ENCODE measurements at regions not wholly inside any gene's neighbourhood (a gene's known extent, or its start where the extent isn't known, plus 50 kb on each side); places are given as distances from the start of the nearest gene placed in this dataset.

DNA sequence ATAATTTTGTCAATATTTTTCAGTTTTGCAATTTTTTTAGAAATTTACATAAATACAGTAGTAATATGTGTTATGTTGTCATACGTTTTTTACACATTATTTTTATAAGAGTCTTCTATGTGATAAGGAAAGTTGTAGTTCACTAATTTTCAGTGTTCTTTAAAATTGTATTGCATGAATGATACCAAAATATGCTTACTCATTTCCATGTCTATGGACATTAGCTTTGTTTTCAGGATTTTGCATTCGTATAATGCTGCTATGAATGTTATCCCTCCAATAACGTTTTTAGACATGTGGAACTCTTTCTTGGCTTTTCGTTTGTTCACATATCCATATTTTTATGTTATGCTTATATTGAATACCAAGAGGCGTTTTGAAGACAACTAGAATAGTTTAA lies 260.0 kb downstream of the ARL4A start:
- DNase-seq, result no peak

DNA sequence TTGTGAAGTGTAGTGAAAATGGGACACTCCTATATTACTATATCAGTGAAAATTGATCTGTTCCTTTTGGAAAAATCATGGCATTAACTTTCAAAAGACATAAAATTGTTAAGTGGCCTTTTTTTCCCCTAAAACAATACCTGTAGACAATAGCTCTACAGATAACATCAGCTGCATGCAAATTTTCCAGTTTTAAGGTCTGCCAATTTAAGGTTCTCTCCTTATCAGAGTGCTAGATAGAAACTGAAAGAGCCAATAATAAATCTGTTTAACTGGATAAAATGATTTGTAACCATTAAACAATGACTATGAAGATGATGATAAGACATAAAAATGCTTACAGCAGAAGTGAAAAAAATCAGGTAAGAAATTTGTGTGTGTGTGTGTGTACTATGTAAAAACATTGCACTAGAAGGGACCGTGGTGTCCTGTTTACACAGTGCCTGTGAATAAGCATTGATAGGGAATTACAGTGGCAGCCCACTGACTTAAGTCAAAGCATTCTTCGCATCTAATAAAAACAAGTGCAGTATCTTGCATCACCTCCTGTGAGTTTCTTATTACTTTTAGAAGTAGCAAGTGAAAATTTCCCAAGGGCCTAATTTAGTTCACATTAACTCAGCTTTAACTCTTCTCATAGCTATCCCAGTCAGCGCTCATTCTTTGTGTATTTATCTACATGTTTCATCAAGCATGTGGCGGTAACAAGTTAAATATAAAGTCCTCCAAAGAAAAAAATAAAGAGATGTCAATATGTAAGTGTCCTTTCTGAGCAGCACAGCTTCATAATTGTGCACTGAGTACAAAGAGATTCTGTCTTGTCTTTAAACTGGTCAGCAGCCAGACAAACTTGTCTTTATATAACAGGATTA lies 261.9 kb downstream of the ARL4A start:
- DNase-seq, result no peak

DNA sequence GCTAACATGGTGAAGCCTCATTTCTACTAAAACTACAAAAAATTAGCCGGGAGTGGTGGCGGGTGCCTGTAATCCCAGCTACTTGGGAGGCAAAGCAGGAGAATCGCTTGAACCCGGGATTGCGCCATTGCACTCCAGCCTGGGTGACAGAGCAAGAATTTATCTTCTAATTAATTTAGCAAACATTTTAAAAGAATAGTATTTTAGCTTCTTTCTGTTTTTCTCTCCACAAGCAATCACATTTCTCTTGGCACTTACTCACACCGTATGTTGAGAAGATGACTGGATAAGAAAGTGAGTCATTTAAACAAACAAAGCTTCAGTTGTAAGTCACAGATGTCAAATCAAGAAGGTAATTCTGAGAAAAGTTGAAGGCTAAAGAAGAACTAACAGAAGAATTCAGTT lies 264.0 kb downstream of the ARL4A start:
- DNase-seq, result no peak

DNA sequence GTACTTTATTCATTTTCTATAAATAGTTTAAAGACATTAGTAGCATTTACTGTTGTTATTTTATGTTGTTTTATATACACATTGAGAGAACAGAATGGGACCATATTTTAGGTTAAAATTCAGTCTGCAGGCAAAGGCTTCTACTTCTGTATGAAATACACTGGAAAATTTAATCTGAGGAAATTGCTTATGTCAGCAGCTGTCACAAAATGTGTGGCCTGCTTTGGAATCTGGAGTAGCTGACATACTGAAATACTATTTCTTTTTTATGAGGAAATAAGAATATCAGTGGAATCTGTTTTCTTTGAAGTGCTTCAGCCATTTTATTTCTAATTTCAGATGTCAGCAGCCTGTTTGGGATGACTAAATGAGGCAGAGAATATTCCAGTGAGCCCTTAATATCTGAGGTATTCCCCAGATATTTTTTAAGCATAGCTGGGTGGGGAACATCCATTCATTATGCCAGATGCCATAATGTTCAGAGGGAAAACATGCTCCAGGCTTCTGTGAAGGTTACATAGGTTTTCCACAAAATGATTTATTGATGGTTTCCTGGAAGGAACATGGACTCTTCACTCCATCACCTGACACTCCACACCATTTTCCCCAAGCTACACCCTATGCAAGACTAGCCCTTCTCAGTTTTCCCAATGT lies 267.1 kb downstream of the ARL4A start:
- no peak for DNase-seq

DNA sequence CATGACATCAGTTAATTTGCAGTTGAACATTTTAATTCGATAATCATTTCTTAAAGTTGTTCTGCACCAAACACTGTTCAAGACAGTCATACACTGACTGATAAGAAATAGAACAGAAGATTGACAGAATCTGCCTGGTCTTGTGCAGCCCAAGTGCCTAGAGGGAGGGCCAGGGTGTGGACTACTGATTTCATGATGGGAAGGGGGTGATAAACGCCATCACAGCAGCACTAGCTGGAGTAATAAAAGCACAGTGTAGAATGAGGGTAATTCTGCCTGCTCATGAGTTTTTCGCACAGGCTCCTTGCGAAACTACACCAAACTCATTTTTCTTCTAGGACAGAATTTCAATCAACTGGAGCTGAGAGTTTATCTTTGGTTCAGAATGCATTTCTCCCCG lies 270.1 kb downstream of the ARL4A start:
- DNase-seq, result no peak

DNA sequence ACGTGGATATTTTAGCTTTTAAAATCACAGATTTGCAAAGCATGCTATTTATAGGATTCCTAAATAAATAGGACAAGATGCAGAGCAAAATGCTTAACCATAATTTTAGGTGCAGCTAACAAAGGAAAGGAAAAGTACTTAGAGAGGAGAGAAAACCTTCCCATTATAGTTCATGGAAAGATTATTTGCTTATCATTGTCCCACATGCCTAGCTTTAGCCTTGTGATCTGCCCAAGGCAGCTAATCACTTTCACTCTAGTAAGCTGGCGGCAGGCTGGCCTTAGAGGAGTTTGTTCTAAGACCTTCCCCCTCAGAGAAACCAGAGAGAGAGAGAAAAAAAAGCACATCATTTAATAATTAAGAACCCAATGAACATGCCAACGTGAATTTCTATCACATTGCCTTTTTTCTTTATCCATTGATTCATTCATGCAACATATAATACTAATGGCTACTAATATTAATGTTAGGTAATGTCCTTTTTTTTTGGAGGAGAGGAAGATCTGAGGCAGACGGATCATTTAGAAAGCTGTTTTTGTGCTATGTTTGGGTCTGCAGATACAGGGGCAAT lies 274.6 kb downstream of the ARL4A start:
- DNase-seq, result no peak

DNA sequence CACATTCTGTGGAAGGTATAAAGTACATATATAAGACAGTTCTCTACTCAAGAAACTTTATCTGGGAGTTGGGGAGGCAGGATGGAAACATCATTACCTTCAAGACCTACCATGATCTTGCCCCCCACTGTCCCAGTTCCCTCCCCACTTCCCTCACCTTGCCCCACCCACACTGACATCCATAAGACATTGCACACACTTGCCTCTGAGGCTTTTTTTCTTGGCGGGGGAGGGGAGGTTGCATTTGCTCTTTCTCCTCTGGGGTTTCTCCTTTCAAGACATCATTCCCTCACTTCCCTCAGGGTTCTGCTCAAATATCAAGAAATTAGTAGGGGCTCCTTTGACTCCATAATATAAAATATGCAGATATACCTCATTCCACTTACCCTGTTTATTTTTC lies 276.0 kb downstream of the ARL4A start:
- no peak for DNase-seq

DNA sequence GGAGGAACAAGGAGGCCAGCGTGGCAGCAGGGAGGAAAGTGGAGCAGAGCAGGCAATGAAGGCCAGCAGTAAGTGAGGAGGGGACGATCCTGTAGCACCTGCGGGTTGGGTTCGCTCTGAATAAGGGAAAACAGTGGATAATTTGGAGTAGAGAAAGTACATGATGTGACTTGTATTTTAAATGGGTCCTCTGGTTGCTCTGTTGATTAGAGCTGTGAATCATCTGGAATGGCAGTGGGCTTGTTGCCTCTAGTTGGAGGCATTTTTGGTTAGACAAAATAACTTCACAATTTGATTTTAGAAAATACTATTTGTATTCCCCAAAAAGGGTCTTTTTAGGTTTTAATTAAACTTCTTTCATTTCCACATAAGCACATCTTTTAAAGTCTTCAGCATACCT lies 277.4 kb downstream of the ARL4A start:
- DNase-seq, result no peak

DNA sequence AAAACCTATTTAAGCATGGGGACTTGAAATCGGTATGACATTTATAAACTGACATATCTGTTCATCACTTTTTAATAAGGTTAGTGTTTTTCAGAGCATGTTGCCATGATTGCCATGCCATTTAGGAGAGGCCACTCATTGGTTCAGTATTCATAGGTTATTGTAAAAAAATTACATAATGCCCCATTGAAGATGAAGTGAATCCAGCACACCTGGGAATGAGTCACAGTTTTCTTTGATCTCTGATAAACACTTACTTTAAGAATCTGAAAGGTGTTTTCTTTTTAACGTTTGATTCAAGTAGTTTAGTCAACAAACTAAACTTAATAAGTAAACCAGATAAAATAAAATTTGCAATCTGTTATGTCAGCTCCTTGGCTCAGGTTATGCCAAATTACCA lies 278.3 kb downstream of the ARL4A start:
- DNase-seq, result no peak

DNA sequence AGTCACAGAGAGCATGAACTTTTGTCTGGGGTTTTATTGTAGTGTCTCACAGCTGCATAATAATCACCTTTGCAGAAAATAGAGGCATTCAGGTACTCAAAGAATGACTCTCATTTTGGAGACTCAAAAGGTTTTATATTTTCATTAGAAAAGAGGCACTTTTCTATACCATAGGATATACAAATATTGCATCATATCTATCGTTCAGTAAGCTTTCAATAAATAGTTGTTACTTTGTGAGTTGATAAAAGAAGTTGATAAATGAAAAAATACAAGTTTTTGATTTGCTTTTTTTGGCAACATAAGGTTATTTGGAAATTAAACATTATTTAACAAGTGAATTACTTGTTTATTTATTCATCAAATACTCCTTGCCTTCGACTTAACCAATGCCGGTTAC lies 279.9 kb downstream of the ARL4A start:
- DNase-seq, result no peak

DNA sequence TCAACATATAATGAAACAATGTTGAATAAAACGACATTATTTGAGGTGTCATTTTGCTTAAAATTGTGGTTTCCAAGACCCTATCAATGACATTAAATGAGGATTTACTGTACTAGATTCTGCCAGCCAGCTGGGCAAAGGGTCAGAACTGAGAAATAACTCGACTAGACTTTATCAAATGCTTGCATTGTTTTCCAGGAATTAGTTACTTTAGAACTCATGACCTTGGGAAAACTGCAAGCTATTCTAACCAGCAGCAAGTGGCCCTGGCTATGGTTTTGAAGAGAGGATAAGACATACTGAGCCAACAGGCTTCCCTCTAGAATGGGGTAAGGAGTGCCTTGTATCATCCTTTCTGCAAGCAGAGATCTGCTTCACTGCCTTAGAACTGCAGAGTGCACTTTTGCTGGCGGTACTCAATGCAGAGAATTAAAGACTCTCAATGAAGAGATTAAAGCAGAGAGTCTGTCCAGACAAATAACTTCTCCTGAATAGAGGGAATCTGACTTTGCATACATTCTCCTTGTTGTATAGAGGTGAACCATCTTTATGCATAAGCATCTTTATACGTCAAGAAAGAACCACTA lies 281.5 kb downstream of the ARL4A start:
- no peak for DNase-seq

DNA sequence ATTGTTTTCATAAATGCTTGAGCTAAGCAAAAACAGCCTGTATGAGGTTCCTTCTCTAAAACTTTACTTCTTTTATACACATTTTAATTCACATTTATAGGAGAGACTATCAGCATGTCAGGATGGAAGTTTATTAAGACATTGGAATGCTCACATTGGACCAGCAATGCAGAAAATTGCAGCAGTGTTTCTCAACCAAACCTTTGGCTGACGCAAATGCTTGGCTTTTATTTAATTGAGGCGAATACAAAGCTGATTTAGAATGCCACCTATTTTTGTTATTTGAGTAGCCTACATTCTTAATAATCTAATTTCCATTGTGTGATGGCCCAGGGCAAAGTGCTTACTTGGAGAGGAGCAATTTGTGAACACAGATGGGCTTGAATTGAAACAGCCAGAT lies 283.2 kb downstream of the ARL4A start:
- no peak for DNase-seq

DNA sequence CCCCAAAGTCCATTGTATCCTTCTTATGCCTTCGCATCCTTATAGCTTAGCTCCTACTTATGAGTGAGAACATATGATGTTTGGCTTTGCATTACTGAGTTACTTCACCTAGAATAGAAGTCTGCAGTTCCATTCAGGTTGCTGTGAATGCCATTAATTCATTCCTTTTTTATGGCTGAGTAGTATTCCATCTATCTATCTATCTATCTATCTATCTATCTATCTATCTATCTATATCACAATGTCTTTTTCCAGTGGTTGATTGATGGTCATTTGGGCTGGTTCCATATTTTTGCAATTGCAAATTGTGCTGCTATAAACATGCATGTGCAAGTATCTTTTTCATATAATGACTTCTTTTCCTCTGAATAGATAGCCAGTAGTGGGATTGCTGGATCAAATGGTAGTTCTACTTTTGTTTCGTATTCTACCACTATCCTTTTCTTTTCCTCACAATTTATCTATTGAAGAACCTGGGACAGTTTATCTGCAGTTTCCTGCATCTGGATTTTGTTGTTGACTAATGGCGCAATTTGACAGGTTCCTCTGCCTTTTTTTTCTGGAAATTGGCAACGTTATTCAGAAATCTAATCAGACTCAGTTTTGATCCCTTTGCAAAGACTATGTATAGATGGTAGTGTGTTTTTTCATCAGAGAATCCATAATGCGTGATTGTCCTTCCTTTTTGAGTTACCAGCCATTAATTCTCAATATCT lies 287.2 kb downstream of the ARL4A start:
- DNase-seq, result no peak

DNA sequence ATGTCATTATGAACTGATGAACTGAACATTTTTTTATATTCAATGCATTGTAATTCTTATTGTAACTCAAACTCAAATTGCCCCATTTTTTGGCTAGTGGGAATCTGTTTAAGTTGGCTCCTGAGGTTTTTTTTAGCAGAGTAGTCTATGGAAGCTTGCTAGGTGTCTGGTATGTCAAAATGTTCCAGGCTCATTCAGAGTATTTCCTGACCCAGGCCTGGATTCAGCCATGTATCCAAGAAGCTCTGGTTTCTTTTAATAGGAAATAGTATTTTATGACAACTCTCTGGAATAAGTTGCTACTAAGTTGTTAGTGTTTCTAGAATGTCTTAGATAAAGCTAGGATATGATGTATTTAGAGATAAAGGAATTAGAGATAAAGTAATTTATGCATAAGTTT lies 288.0 kb downstream of the ARL4A start:
- no peak for DNase-seq

DNA sequence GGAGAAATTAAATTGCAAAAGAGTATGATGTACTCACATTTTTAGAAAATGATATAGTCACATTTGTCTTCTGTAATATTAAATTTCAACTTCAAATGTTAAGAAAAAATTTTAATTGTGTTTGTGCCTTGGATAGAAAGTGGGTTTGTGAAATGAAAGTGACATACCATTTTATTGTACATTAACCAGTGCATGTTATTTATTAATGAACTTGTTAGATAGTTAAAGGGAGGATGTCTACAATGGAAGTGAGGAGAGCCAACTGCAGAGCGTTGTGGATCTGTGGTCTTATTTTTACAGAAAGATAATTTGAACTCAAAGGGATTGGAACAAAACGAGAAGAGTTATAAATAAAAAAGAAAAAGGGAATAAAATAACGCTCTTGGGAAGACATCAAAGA lies 291.7 kb downstream of the ARL4A start:
- no peak for DNase-seq

DNA sequence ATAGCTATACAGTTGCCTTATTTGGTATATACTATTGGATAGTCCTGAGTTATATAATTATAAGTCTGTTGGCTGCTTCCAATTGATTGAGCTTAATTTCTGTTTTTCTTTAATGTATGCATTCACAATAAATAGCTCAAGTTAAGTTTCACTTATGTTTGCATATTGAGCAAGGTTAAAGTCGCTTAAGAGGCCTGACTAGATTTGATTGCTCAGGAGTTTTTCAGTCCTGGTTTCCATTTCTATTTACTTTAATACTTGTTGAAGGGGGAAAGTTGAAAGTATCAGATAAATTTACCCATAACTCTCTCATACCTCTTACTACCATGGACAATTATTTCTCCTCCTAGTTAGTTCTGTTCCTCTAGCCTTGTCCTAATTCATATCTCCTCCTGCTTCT lies 294.7 kb downstream of the ARL4A start:
- DNase-seq, result no peak

DNA sequence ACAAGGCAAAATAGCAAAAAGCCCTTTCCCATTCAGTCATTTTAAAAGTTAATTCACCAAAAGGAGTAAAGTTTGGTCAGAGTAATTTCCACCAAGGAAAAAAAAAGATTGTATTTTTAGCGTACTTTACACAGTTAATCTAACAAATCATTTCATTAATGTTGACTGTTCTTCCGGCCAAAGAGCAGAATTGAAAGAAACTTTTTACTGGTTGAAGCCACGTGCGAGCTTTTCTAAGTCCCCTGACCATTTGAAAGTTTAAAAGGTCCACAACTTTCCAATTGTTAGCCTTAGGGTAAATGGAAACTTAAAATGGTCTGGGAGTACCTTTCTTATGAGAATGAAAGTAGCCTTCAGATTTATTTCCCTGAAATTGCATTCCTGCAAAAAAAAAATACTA lies 296.7 kb downstream of the ARL4A start:
- no peak for DNase-seq

DNA sequence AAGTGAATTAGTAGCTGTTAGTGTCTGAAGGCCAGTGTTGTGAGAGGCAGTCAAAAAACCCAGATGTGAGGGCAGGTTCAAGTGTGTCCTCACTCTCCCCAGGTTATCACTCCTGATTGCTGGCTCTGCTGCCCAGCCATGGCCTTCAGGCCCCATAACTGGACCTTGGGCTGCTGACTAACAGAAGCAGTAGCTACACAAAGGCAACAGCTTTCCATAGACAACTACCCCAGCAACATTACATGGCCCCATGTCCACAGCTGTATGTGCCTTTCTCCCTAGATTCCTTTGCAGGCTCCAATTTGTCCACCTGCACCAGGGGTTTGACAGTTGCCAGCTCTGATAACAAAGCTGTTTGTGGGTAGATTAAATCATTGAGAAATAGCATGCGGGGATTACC lies 297.8 kb downstream of the ARL4A start:
- no peak for DNase-seq

DNA sequence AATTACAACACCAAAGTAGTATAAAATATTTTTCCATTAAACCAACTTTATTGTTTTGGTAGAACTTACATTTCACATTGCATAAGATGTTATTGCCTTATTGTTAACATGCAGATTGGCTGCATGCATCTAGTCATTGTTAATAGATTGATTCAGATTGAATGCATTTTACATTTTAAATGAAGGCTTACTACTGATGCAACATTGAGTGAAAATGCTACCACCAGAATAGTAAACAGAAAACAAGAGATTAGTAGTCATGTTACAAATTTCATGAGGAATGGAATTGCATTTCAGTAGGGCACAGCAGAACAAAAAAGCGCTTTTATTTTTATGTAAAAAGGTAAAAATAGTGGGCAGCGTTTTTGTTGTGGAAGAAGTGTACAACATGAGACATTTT lies 298.3 kb downstream of the ARL4A start:
- no peak for DNase-seq

DNA sequence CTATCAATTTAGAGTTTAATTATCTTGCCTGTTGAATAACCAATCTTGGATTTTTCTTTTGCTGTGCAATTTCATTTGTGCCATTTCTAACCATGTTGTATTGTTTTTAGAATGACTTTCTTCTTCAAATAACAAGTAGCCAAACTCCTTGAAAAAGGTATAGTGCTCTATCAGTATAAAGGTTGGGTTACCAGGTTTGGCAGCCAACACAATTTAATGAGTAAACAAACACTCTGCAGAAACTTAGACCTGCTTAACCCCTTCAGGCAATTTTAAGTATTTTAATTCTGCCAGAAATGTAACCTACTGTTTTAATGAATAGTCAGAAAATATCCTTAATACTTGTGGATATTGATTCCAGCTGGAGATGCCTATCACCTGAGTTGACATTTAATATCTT lies 299.8 kb downstream of the ARL4A start:
- DNase-seq, result no peak

DNA sequence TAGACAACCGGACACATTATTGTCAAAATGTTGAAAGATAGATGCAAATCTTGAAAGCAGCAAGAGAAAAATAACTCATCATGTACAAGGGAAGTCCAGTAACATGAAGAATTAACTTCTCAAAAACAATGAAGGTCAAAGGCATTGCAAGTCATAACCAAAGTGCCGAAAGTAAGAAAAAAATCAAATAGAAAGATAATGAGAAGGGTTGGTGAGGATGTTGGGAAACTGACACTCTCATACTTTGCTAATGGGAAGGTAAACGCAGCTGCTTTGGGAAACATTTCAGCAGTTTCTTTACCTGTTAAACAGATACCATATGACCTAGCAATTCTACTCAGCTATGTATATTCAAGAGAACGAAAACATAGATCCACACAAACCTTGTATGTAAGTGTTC lies 303.0 kb downstream of the ARL4A start:
- no peak for DNase-seq

DNA sequence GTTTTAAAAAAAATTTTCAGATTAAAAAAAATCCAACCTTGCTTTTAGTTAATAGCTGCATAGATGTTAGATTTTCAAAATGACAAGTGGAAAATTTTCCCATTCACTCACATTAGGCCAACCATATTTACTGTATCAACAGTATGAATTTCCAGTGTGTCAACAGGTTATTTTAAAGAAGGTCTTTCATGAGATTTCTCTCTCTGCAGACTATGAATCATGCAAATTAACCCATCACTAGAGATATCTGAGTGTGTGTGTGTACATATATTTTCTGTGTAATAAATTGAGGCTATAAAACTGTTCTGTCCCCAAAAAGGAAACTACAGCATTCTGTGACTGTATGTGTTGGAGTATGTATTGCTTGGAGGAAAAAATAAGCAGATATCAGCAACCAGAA lies 305.6 kb downstream of the ARL4A start:
- no peak for DNase-seq

DNA sequence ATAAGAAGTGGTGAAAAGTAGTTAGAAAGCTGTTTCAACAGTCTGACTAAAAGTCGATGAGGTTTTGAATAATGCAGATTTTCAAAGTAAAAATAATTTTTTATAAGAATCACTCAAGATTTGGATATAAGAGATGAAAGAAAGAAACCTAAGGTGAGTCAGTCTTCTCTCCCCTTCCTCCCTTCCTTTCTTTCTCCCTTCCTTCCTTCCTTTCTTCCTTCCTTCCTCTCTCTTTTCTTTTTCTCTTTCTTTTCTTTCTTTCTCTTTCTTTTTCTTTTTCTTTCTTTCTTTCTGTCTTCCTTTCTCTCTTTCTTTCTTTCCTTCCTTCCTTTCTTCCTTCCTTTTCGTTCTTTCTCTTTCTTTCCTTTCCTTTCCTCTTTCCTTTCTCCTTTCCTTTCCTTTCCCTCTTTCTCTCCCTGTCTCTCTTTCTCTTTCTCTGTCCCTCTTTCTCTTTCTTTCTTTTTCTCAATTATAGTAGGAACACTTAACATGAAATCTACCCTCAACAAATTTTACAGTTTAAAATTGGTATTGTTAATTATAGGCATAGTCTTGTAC lies 308.6 kb downstream of the ARL4A start:
- no peak for DNase-seq

All from suppressor macrophage treated with lipopolysaccharide for 4 hours (primary cell).